Mesothelial cell of epicardium (in vitro differentiated cells): ENCODE measurements at regions not wholly inside any gene's neighbourhood (a gene's known extent, or its start where the extent isn't known, plus 50 kb on each side); places are given as distances from the start of the nearest gene placed in this dataset.

Source experiments
- DNase-seq, 2 experiments: peaks; one replicate each; pipeline ENCODE4 v3.0.0; 2021; ENCODE audit warnings: low spot score in 2 of 2; ENCODE audit not compliant: unreplicated experiment in 2 of 2
- H3K27ac Mint-ChIP-seq: 2 replicates; pipeline ENCODE4 v1.8.0; 2021; ENCODE audit warnings: mixed read lengths
- H3K27me3 Mint-ChIP-seq: 2 replicates; pipeline ENCODE4 v1.8.0; 2021; ENCODE audit warnings: low read depth, mixed read lengths
- H3K36me3 Mint-ChIP-seq: 2 replicates; pipeline ENCODE4 v1.8.0; 2021; ENCODE audit warnings: mixed read lengths
- H3K4me1 Mint-ChIP-seq: 2 replicates; pipeline ENCODE4 v1.8.0; 2021; ENCODE audit warnings: mixed read lengths
- H3K4me3 Mint-ChIP-seq: 2 replicates; pipeline ENCODE4 v1.8.0; 2021; ENCODE audit warnings: mild to moderate bottlenecking, moderate library complexity, mixed read lengths
- H3K9me3 Mint-ChIP-seq: 2 replicates; pipeline ENCODE4 v1.8.0; 2021; ENCODE audit warnings: mixed read lengths
- CTCF ChIP-seq: fragments of 200-600 bp; sonication (generic); IDR thresholded peaks from one replicate; pipeline ENCODE4 v1.5.0; 2021; ENCODE audit warnings: antibody characterized with exemption; ENCODE audit not compliant: unreplicated experiment

- peaks cover 12% of the 10 kb centered on the region for H3K9me3 Mint-ChIP-seq
Measured at GRCh38 chr7:121638286-121638685, 234.7 kb upstream of the PTPRZ1 start.

GRCh38 chr7:121634356-121634755, 238.2 kb upstream of the FAM3C start:
- H3K36me3 Mint-ChIP-seq: no peaks in the 10 kb centered on the region
- no peak for DNase-seq
- H3K4me3 Mint-ChIP-seq: no peak overlapping the region
- no peak overlapping the region for H3K27ac Mint-ChIP-seq
- H3K4me1 Mint-ChIP-seq: no peaks in the 10 kb centered on the region
- H3K9me3 Mint-ChIP-seq: peaks cover 4% of the 10 kb centered on the region
- H3K27me3 Mint-ChIP-seq: no peaks in the 10 kb centered on the region
- no peak for TF ChIP-seq CTCF

More at GRCh38 chr7:121638286-121638685, 234.7 kb upstream of the PTPRZ1 start:
- H3K4me3 Mint-ChIP-seq: no peak overlapping the region
- DNase-seq: no peak
- H3K36me3 Mint-ChIP-seq: no peaks in the 10 kb centered on the region
- no peak overlapping the region for H3K27ac Mint-ChIP-seq
- no peaks in the 10 kb centered on the region for H3K27me3 Mint-ChIP-seq
- H3K4me1 Mint-ChIP-seq: no peaks in the 10 kb centered on the region
- no peak for TF ChIP-seq CTCF

- peaks cover 4% of the 10 kb centered on the region for H3K9me3 Mint-ChIP-seq
- no peaks in the 10 kb centered on the region for H3K36me3 Mint-ChIP-seq
- no peak for DNase-seq
- H3K4me3 Mint-ChIP-seq: no peak overlapping the region
- no peaks in the 10 kb centered on the region for H3K27me3 Mint-ChIP-seq
- TF ChIP-seq CTCF: no peak
- no peaks in the 10 kb centered on the region for H3K4me1 Mint-ChIP-seq
- H3K27ac Mint-ChIP-seq: no peak overlapping the region
Measured at GRCh38 chr7:121633186-121633585, 237.1 kb upstream of the FAM3C start.

DNA sequence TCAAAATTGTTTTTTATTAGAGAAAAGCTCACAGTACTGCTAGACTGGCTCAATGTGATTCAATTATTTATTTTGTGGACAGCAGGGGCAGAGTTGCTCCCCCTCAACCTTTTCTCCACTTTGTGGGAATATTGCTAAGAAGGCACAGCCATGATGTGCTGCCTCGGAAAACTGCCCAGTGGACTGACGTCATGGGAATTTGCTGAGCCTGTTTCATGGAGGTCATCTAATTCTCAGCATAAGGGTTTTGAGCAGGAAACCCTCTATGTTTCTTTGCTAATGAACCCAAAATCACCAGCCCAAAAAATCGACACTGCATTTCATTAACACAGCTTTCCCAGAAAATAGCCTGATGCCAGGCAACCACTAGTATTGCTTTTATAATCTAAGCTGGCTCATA, 228.8 kb upstream of the FAM3C start:
- H3K4me1 Mint-ChIP-seq: peaks cover 24% of the 10 kb centered on the region
- H3K27me3 Mint-ChIP-seq: no peaks in the 10 kb centered on the region
- no peak for TF ChIP-seq CTCF
- no peak overlapping the region for H3K27ac Mint-ChIP-seq
- no peaks in the 10 kb centered on the region for H3K9me3 Mint-ChIP-seq
- H3K36me3 Mint-ChIP-seq: no peaks in the 10 kb centered on the region
- no peak for DNase-seq
- no peak overlapping the region for H3K4me3 Mint-ChIP-seq

DNA sequence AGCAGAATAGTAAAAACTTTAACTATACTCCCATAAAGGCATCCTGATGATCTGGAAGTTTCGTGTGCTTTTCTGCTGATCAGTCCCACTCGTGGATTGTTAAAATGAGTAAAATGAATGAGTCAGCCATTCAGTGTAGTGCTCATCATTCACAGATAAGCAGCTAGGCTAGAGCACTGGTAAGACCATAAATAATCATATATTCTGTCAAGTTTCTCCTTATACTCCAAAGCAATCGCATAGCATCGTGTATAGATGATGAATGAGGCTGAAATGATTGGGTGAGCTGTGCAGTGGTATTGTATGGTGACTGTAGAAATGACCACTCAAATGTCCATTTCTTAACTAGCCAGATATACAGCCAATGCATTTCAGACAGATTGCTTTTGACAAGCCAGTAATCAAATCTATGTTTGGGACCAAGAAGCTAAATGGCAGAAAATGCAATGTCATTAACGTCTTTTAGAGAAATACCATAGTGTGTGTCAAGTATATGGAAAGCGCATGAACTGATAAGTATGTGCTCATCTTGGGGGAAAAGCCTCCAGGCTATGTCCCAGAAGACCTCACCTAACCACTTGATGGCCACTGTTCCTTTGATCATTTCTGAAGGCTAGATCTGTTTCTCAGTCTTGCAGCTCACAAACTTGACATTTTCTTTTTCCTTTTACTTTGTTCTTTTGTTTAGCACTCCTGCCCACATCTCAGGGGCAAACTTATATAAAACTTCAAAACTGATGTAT, 227.2 kb upstream of the FAM3C start:
- Mint-ChIP-seq H3K9me3 (no peaks in the 10 kb centered on the region), H3K27ac (no peak overlapping the region), H3K36me3 (no peaks in the 10 kb centered on the region), H3K4me1 (peaks cover 24% of the 10 kb centered on the region), H3K4me3 (no peak overlapping the region), H3K27me3 (no peaks in the 10 kb centered on the region)
- no peak for TF ChIP-seq CTCF
- DNase-seq: no peak

- Mint-ChIP-seq H3K4me3 (no peak overlapping the region), H3K36me3 (peaks cover 5% of the 10 kb centered on the region), H3K27me3 (no peaks in the 10 kb centered on the region), H3K4me1 (peaks cover 24% of the 10 kb centered on the region), H3K27ac (no peak overlapping the region), H3K9me3 (peaks cover 11% of the 10 kb centered on the region)
- DNase-seq: no peak
- no peak for TF ChIP-seq CTCF
Measured at GRCh38 chr7:121621937-121622336, 225.8 kb upstream of the FAM3C start.
